ENCODE measurements at regions not wholly inside any gene's neighbourhood (a gene's known extent, or its start where the extent isn't known, plus 50 kb on each side); places are given as distances from the start of the nearest gene placed in this dataset.

DNA sequence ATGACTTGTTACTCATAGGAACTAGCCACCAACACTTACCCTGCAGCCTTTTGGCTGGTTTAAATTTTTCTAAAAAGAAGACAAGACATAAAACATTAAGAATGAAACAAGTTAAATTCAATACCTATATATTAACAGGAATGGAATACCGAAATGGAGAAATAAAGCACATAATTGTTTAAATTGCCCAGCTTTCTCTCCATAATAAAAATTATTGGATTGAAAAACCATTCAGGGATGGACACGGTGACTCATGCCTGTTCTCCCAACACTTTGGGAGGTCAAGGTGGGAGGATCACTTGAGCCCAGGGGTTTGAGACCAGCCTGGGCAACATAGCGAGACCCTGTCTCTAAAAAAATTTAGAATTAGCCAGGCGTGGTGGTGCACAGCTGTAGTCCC, 179.4 kb upstream of the MKLN1 start:
- no peaks in the 10 kb centered on the region for H3K27me3 Mint-ChIP-seq
- TF ChIP-seq CTCF (IDR thresholded peaks at IDR 0.05): no peak
- H3K9me3 ChIP-seq (ENCODE audit: control insufficient read depth in 1 of 2, insufficient read depth in 1 of 2, low read length in 2 of 2): no peaks in the 10 kb centered on the region
- intact Hi-C loops (cut with DNase I, micrococcal nuclease): no loop called here
- ChIA-PET CTCF (no interaction called here), POLR2A (no interaction called here)
- no peak overlapping the region for H3K27ac ChIP-seq (ENCODE audit: low read depth in 1 of 2, low read length in 2 of 2)
- ATAC-seq (ENCODE audit: poor library complexity) (no peak), DNase-seq (no peak)
- no peak overlapping the region for H3K4me3 Mint-ChIP-seq
- no peaks in the 10 kb centered on the region for H3K36me3 ChIP-seq (ENCODE audit: insufficient read depth, low read length)
- H3K36me3 Mint-ChIP-seq (ENCODE audit: low read depth): no peaks in the 10 kb centered on the region
- no peak overlapping the region for H3K27ac Mint-ChIP-seq
- no peak overlapping the region for H3K4me3 ChIP-seq (ENCODE audit: low read length)
- H3K4me1 Mint-ChIP-seq (ENCODE audit: low read depth): no peaks in the 10 kb centered on the region
- H3K4me1 ChIP-seq (ENCODE audit: insufficient read depth, low read length): no peaks in the 10 kb centered on the region
- no peaks in the 10 kb centered on the region for H3K9me3 Mint-ChIP-seq
- no peaks in the 10 kb centered on the region for H3K27me3 ChIP-seq (ENCODE audit: control insufficient read depth in 1 of 2, insufficient read depth in 2 of 2, low read length in 2 of 2)

DNA sequence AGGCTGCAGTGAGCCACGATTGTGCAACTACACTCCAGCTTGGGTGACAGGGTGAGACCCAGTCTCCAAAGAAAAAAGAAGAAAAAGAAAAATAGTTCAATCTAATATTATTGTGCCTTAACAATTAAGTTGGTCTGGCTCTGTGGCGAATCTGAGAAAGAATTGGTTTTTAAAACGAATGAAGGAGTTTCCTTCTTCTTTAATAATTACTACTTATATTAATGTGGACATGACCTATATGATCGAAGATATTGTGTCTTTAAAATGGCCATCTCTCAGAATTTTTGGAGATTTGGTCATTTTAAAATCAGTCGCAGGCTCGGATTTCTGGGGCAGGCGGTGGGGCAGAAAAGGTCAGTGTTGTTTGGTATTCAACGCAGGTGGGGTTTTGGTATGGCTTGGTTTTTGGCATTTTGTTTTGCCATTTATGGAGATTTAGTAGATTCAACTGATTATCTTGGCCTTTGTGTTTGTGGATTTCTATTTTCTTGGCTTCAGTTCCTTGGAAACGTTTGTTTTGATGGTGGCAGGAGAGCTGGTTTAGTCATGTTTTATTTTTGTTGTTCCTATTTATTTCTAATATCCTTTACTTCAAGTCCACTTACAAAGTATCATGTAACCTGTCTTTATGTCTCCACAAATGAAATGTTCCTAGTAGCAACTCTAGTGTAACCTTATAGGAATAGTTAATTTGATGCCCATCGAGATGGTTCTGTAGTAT, 178.8 kb upstream of the MKLN1 start:
- no peaks in the 10 kb centered on the region for H3K36me3 Mint-ChIP-seq (ENCODE audit: low read depth)
- TF ChIP-seq CTCF (IDR thresholded peaks at IDR 0.05): no peak
- H3K4me3 ChIP-seq (ENCODE audit: low read length): no peak overlapping the region
- H3K27ac Mint-ChIP-seq: no peak overlapping the region
- DNase-seq (no peak), ATAC-seq (ENCODE audit: poor library complexity) (no peak)
- H3K4me3 Mint-ChIP-seq: no peak overlapping the region
- no peaks in the 10 kb centered on the region for H3K9me3 Mint-ChIP-seq
- no peaks in the 10 kb centered on the region for H3K4me1 Mint-ChIP-seq (ENCODE audit: low read depth)
- CTCF ChIA-PET: no interaction called here
- H3K27ac ChIP-seq (ENCODE audit: low read depth in 1 of 2, low read length in 2 of 2): no peak overlapping the region
- H3K4me1 ChIP-seq (ENCODE audit: insufficient read depth, low read length): no peaks in the 10 kb centered on the region
- H3K27me3 Mint-ChIP-seq: no peaks in the 10 kb centered on the region
- intact Hi-C loops (cut with DNase I, micrococcal nuclease): no loop called here
- no peaks in the 10 kb centered on the region for H3K27me3 ChIP-seq (ENCODE audit: control insufficient read depth in 1 of 2, insufficient read depth in 2 of 2, low read length in 2 of 2)
- H3K36me3 ChIP-seq (ENCODE audit: insufficient read depth, low read length): no peaks in the 10 kb centered on the region
- no peaks in the 10 kb centered on the region for H3K9me3 ChIP-seq (ENCODE audit: control insufficient read depth in 1 of 2, insufficient read depth in 1 of 2, low read length in 2 of 2)
- POLR2A ChIA-PET: no interaction called here

DNA sequence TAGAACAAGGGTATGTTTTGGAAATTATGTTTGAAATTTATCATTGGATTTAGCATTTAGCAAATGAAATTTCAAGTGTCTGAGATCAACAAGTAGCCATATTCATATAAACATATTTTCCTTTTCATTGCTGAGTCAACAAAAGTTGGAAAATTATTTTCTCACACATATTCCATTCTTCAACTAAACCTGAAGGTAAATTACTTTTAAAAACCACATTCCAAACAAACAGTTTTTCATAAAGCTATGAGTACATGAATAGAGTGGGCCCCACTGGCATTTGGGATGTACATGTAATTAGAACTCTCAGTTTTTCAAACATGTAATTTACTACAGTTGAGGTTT, 178.3 kb upstream of the MKLN1 start:
- H3K4me1 Mint-ChIP-seq (ENCODE audit: low read depth): no peaks in the 10 kb centered on the region
- Histone ChIP-seq H3K27ac (ENCODE audit: low read depth in 1 of 2, low read length in 2 of 2) (no peak overlapping the region), H3K9me3 (ENCODE audit: control insufficient read depth in 1 of 2, insufficient read depth in 1 of 2, low read length in 2 of 2) (no peaks in the 10 kb centered on the region), H3K4me1 (ENCODE audit: insufficient read depth, low read length) (no peaks in the 10 kb centered on the region), H3K4me3 (ENCODE audit: low read length) (no peak overlapping the region), H3K27me3 (ENCODE audit: control insufficient read depth in 1 of 2, insufficient read depth in 2 of 2, low read length in 2 of 2) (no peaks in the 10 kb centered on the region), H3K36me3 (ENCODE audit: insufficient read depth, low read length) (no peaks in the 10 kb centered on the region)
- DNase-seq (no peak), ATAC-seq (ENCODE audit: poor library complexity) (no peak)
- H3K9me3 Mint-ChIP-seq: no peaks in the 10 kb centered on the region
- H3K36me3 Mint-ChIP-seq (ENCODE audit: low read depth): no peaks in the 10 kb centered on the region
- no peak overlapping the region for H3K4me3 Mint-ChIP-seq
- ChIA-PET POLR2A (no interaction called here), CTCF (no interaction called here)
- H3K27me3 Mint-ChIP-seq: no peaks in the 10 kb centered on the region
- intact Hi-C loops (cut with DNase I, micrococcal nuclease): no loop called here
- no peak overlapping the region for H3K27ac Mint-ChIP-seq
- TF ChIP-seq CTCF (IDR thresholded peaks at IDR 0.05): no peak
